Muscle layer of duodenum (tissue), 2 donors: ENCODE measurements at regions not wholly inside any gene's neighbourhood (a gene's known extent, or its start where the extent isn't known, plus 50 kb on each side); places are given as distances from the start of the nearest gene placed in this dataset.

ENCODE experiments used
- H3K27ac ChIP-seq: one replicate; pipeline ENCODE4 v1.7.0; 2013; ENCODE audit warnings: mild to moderate bottlenecking, low read length
- H3K27me3 ChIP-seq: one replicate; pipeline ENCODE4 v1.7.0; 2013; ENCODE audit warnings: low read depth, mild to moderate bottlenecking, control low read depth, low read length
- H3K36me3 ChIP-seq, 2 donors: one replicate each; pipeline ENCODE4 v1.7.0; 2013; ENCODE audit warnings: low read length in 2 of 2, control low read depth in 1 of 2, mild to moderate bottlenecking in 1 of 2; ENCODE audit not compliant: insufficient read depth in 2 of 2, control insufficient read depth in 1 of 2
- H3K4me1 ChIP-seq, 2 donors: one replicate each; pipeline ENCODE4 v1.7.0; 2013; ENCODE audit warnings: low read length in 2 of 2, mild to moderate bottlenecking in 2 of 2, control low read depth in 1 of 2, moderate library complexity in 1 of 2; ENCODE audit not compliant: insufficient read depth in 2 of 2, control insufficient read depth in 1 of 2
- H3K4me3 ChIP-seq, 2 donors: one replicate each; pipeline ENCODE4 v1.7.0; 2013; ENCODE audit warnings: low read length in 2 of 2, low read depth in 1 of 2, mild to moderate bottlenecking in 1 of 2
- H3K9me3 ChIP-seq, 2 donors: one replicate each; pipeline ENCODE4 v1.7.0; 2013; ENCODE audit warnings: low read length in 2 of 2, control low read depth in 1 of 2, mild to moderate bottlenecking in 1 of 2; ENCODE audit not compliant: control insufficient read depth in 1 of 2
- donor health status: healthy.

GRCh38 chr1:244224487-244225430, 173.7 kb downstream of the ZBTB18 start:
- Histone ChIP-seq H3K4me3 (peak overlapping the region in 1 of 2 donors; percentile 37), H3K4me1 (no peaks in the 10 kb centered on the region), H3K9me3 (no peaks in the 10 kb centered on the region), H3K27me3 (no peaks in the 10 kb centered on the region), H3K27ac (peak overlapping the region; percentile 51), H3K36me3 (no peaks in the 10 kb centered on the region)

- Histone ChIP-seq H3K27ac (no peak overlapping the region), H3K4me1 (peaks cover 0 to 6% of the 10 kb centered on the region in 2 donors), H3K4me3 (no peak overlapping the region), H3K36me3 (no peaks in the 10 kb centered on the region), H3K9me3 (no peaks in the 10 kb centered on the region), H3K27me3 (no peaks in the 10 kb centered on the region)
Observed at GRCh38 chr1:244226435-244226834, 175.4 kb downstream of the ZBTB18 start.

GRCh38 chr1:244230470-244230869, 179.4 kb downstream of the ZBTB18 start:
- Histone ChIP-seq H3K4me1 (peaks cover 0 to 7% of the 10 kb centered on the region in 2 donors), H3K4me3 (no peak overlapping the region), H3K9me3 (no peaks in the 10 kb centered on the region), H3K36me3 (no peaks in the 10 kb centered on the region), H3K27ac (no peak overlapping the region), H3K27me3 (no peaks in the 10 kb centered on the region)

- Histone ChIP-seq H3K4me1 (peaks cover 0 to 7% of the 10 kb centered on the region in 2 donors), H3K4me3 (peak overlapping the region; percentile 34 to 55), H3K27me3 (no peaks in the 10 kb centered on the region), H3K9me3 (no peaks in the 10 kb centered on the region), H3K27ac (no peak overlapping the region), H3K36me3 (no peaks in the 10 kb centered on the region)
Observed at GRCh38 chr1:244231193-244231571, 180.1 kb downstream of the ZBTB18 start.

GRCh38 chr1:244231572-244232315, 180.7 kb downstream of the ZBTB18 start:
- H3K4me3 ChIP-seq = peak overlapping the region; percentile 34 to 55
- peaks cover 0 to 7% of the 10 kb centered on the region in 2 donors for H3K4me1 ChIP-seq
- H3K27me3 ChIP-seq = no peaks in the 10 kb centered on the region
- H3K27ac ChIP-seq = no peak overlapping the region
- no peaks in the 10 kb centered on the region for H3K9me3 ChIP-seq
- no peaks in the 10 kb centered on the region for H3K36me3 ChIP-seq

- Histone ChIP-seq H3K36me3 (no peaks in the 10 kb centered on the region), H3K27ac (no peak overlapping the region), H3K9me3 (no peaks in the 10 kb centered on the region), H3K4me3 (no peak overlapping the region), H3K27me3 (no peaks in the 10 kb centered on the region), H3K4me1 (peaks cover 0 to 7% of the 10 kb centered on the region in 2 donors)
Observed at GRCh38 chr1:244234009-244234643, 183.0 kb downstream of the ZBTB18 start.

GRCh38 chr1:244235157-244235556, 184.1 kb downstream of the ZBTB18 start:
- Histone ChIP-seq H3K4me1 (peaks cover 0 to 7% of the 10 kb centered on the region in 2 donors), H3K4me3 (no peak overlapping the region), H3K27ac (no peak overlapping the region)

GRCh38 chr1:244236101-244236500, 185.0 kb downstream of the ZBTB18 start:
- no peaks in the 10 kb centered on the region for H3K9me3 ChIP-seq

More at GRCh38 chr1:244235157-244235556, 184.1 kb downstream of the ZBTB18 start:
- Histone ChIP-seq H3K27me3 (no peaks in the 10 kb centered on the region), H3K9me3 (no peaks in the 10 kb centered on the region), H3K36me3 (no peaks in the 10 kb centered on the region)

GRCh38 chr1:244236721-244237120, 185.6 kb downstream of the ZBTB18 start:
- Histone ChIP-seq H3K4me1 (no peaks in the 10 kb centered on the region), H3K27ac (no peak overlapping the region), H3K27me3 (no peaks in the 10 kb centered on the region), H3K36me3 (no peaks in the 10 kb centered on the region), H3K9me3 (no peaks in the 10 kb centered on the region), H3K4me3 (no peak overlapping the region)

More at GRCh38 chr1:244236101-244236500, 185.0 kb downstream of the ZBTB18 start:
- Histone ChIP-seq H3K27ac (no peak overlapping the region), H3K4me3 (no peak overlapping the region), H3K4me1 (peaks cover 0 to 4% of the 10 kb centered on the region in 2 donors), H3K36me3 (no peaks in the 10 kb centered on the region), H3K27me3 (no peaks in the 10 kb centered on the region)

GRCh38 chr1:244237445-244237844, 186.4 kb downstream of the ZBTB18 start:
- no peaks in the 10 kb centered on the region for H3K9me3 ChIP-seq
- H3K4me1 ChIP-seq = no peaks in the 10 kb centered on the region
- no peak overlapping the region for H3K4me3 ChIP-seq
- no peak overlapping the region for H3K27ac ChIP-seq
- no peaks in the 10 kb centered on the region for H3K36me3 ChIP-seq
- no peaks in the 10 kb centered on the region for H3K27me3 ChIP-seq

GRCh38 chr1:244239261-244239770, 188.2 kb downstream of the ZBTB18 start:
- no peaks in the 10 kb centered on the region for H3K27me3 ChIP-seq
- H3K4me1 ChIP-seq = no peaks in the 10 kb centered on the region
- no peak overlapping the region for H3K4me3 ChIP-seq
- no peaks in the 10 kb centered on the region for H3K9me3 ChIP-seq
- no peak overlapping the region for H3K27ac ChIP-seq
- H3K36me3 ChIP-seq = no peaks in the 10 kb centered on the region
